Bronchial epithelial cell (primary cell): ENCODE measurements at regions not wholly inside any gene's neighbourhood (a gene's known extent, or its start where the extent isn't known, plus 50 kb on each side); places are given as distances from the start of the nearest gene placed in this dataset.

Source experiments
- DNase-seq: peaks from one replicate; pipeline ENCODE4 v3.0.0-alpha.2; 2010; ENCODE audit warnings: low read depth
- FAIRE-seq: peaks from 2 replicates; lab custom pipeline; 2011; peaks lifted over from hg19 to GRCh38; lab: Jason Lieb, UNC
- H3K27me3 ChIP-seq: 2 replicates; pipeline ENCODE4 v1.5.1; 2011; ENCODE audit warnings: low read length; ENCODE audit not compliant: control insufficient read depth, insufficient read depth
- H3K36me3 ChIP-seq: 2 replicates; pipeline ENCODE4 v1.5.1; 2011; ENCODE audit warnings: low read length; ENCODE audit not compliant: control insufficient read depth, insufficient read depth
- H3K4me3 ChIP-seq: 2 replicates; pipeline ENCODE4 v1.5.1; 2011; ENCODE audit warnings: mild to moderate bottlenecking, low read depth, low read length, control low read depth
- CTCF ChIP-seq: IDR thresholded peaks from 2 replicates; pipeline ENCODE4 v1.5.1; 2011; ENCODE audit warnings: mild to moderate bottlenecking, moderate library complexity, low read length, control low read depth, inconsistent platforms; ENCODE audit not compliant: insufficient read depth, severe bottlenecking

- TF ChIP-seq CTCF: no peak
Observed at GRCh38 chr9:79003514-79003913, 568.3 kb upstream of the TLE4 start.

GRCh38 chr9:79004032-79004431, 567.7 kb upstream of the TLE4 start:
- H3K4me3 ChIP-seq: no peak overlapping the region
- no peaks in the 10 kb centered on the region for H3K36me3 ChIP-seq
- DNase-seq (no peak), FAIRE-seq (no peak)
- H3K27me3 ChIP-seq: no peaks in the 10 kb centered on the region
- TF ChIP-seq CTCF: no peak

More at GRCh38 chr9:79003514-79003913, 568.3 kb upstream of the TLE4 start:
- H3K4me3 ChIP-seq: no peak overlapping the region
- no peak for DNase-seq
- FAIRE-seq: no peak
- H3K36me3 ChIP-seq: no peaks in the 10 kb centered on the region
- no peaks in the 10 kb centered on the region for H3K27me3 ChIP-seq

GRCh38 chr9:79006546-79006945, 565.2 kb upstream of the TLE4 start:
- no peak for TF ChIP-seq CTCF
- Histone ChIP-seq H3K36me3 (no peaks in the 10 kb centered on the region), H3K4me3 (no peak overlapping the region), H3K27me3 (no peaks in the 10 kb centered on the region)
- no peak for FAIRE-seq
- DNase-seq: no peak

- no peaks in the 10 kb centered on the region for H3K36me3 ChIP-seq
- DNase-seq (no peak), FAIRE-seq (no peak)
- no peaks in the 10 kb centered on the region for H3K27me3 ChIP-seq
- H3K4me3 ChIP-seq: no peak overlapping the region
- TF ChIP-seq CTCF: no peak
Observed at GRCh38 chr9:79007701-79008483, 563.9 kb upstream of the TLE4 start.

- Histone ChIP-seq H3K27me3 (no peaks in the 10 kb centered on the region), H3K36me3 (no peaks in the 10 kb centered on the region), H3K4me3 (no peak overlapping the region)
- no peak for DNase-seq
- TF ChIP-seq CTCF: no peak
- no peak for FAIRE-seq
Observed at GRCh38 chr9:79008916-79009315, 562.8 kb upstream of the TLE4 start.

- DNase-seq: no peak
- no peaks in the 10 kb centered on the region for H3K27me3 ChIP-seq
Observed at GRCh38 chr9:79011461-79011860, 560.3 kb upstream of the TLE4 start.

More at GRCh38 chr9:79011461-79011860, 560.3 kb upstream of the TLE4 start:
- FAIRE-seq: no peak
- no peak overlapping the region for H3K4me3 ChIP-seq
- H3K36me3 ChIP-seq: no peaks in the 10 kb centered on the region
- TF ChIP-seq CTCF: no peak
